Naive thymus-derived CD4-positive, alpha-beta T cell (primary cell): ENCODE measurements at regions not wholly inside any gene's neighbourhood (a gene's known extent, or its start where the extent isn't known, plus 50 kb on each side); places are given as distances from the start of the nearest gene placed in this dataset.

Experiments used
- ATAC-seq: fragments of 150-1000 bp; cut with Tn5 transposase; 2 replicates; pipeline ENCODE4 v1.10.0; 2021; ENCODE audit warnings: mild to moderate bottlenecking, moderate library complexity
- CTCF ChIA-PET: fragments of 350-600 bp; sonication (Branson Sonifier 250); formaldehyde crosslinking; loops from one replicate; lab custom pipeline; 2021; ENCODE audit warnings: antibody characterized with exemption; lab: Charles Lee
- POLR2A ChIA-PET: fragments of 350-600 bp; sonication (Branson Sonifier 250); formaldehyde crosslinking; loops from one replicate; lab custom pipeline; 2021; ENCODE audit warnings: antibody characterized with exemption, inconsistent platforms; lab: Charles Lee
- DNase-seq, 9 donors: peaks; one replicate each; pipeline versions ENCODE4 v3.0.0 to v3.0.0-alpha.2; 2020 to 2022; ENCODE audit warnings: mixed read lengths in 1 of 9
- H3K27ac ChIP-seq: one replicate; pipeline ENCODE4 v1.7.0; 2013; ENCODE audit warnings: mild to moderate bottlenecking, low read depth, low read length, moderate library complexity
- H3K27me3 ChIP-seq, 2 donors: one replicate each; pipeline ENCODE4 v1.7.0; 2013; ENCODE audit warnings: low read length in 2 of 2, mild to moderate bottlenecking in 2 of 2, moderate library complexity in 2 of 2; ENCODE audit not compliant: control insufficient read depth in 2 of 2, insufficient read depth in 2 of 2
- H3K36me3 ChIP-seq, 3 experiments: 1 replicate in 2 of 3; 2 replicates in 1 of 3; pipeline ENCODE4 v1.7.0; 2013; ENCODE audit warnings: low read length in 3 of 3, mild to moderate bottlenecking in 3 of 3, moderate library complexity in 1 of 3; ENCODE audit not compliant: insufficient read depth in 3 of 3, control insufficient read depth in 2 of 3
- H3K4me1 ChIP-seq, 2 donors: one replicate each; pipeline ENCODE4 v1.7.0; 2013; ENCODE audit warnings: low read length in 2 of 2, mild to moderate bottlenecking in 2 of 2, moderate library complexity in 1 of 2; ENCODE audit not compliant: control insufficient read depth in 2 of 2, insufficient read depth in 2 of 2
- H3K4me3 ChIP-seq: 2 replicates; pipeline ENCODE4 v1.7.0; 2013; ENCODE audit warnings: mild to moderate bottlenecking, low read length
- H3K9me3 ChIP-seq, 3 experiments: 1 replicate in 2 of 3; 2 replicates in 1 of 3; pipeline ENCODE4 v1.7.0; 2013; ENCODE audit warnings: low read length in 3 of 3; ENCODE audit not compliant: control insufficient read depth in 2 of 3
- H3K27ac Mint-ChIP-seq, 9 donors: one replicate each; pipeline ENCODE4 v1.8.0; 2020 to 2022; ENCODE audit warnings: mixed read lengths in 9 of 9, mild to moderate bottlenecking in 8 of 9, moderate library complexity in 5 of 9, inconsistent platforms in 2 of 9
- H3K27me3 Mint-ChIP-seq, 5 donors: one replicate each; pipeline ENCODE4 v1.8.0; 2021 to 2022; ENCODE audit warnings: mixed read lengths in 5 of 5, mild to moderate bottlenecking in 1 of 5
- H3K36me3 Mint-ChIP-seq, 5 donors: one replicate each; pipeline ENCODE4 v1.8.0; 2020 to 2022; ENCODE audit warnings: mixed read lengths in 5 of 5, mild to moderate bottlenecking in 3 of 5, inconsistent platforms in 1 of 5
- H3K4me1 Mint-ChIP-seq, 7 donors: one replicate each; pipeline ENCODE4 v1.8.0; 2020 to 2022; ENCODE audit warnings: mixed read lengths in 7 of 7, mild to moderate bottlenecking in 3 of 7, inconsistent platforms in 1 of 7
- H3K4me3 Mint-ChIP-seq, 10 donors: one replicate each; pipeline ENCODE4 v1.8.0; 2020 to 2022; ENCODE audit warnings: mild to moderate bottlenecking in 10 of 10, mixed read lengths in 10 of 10, moderate library complexity in 6 of 10, inconsistent platforms in 2 of 10
- H3K9me3 Mint-ChIP-seq, 11 donors: one replicate each; pipeline ENCODE4 v1.8.0; 2020 to 2022; ENCODE audit warnings: mixed read lengths in 11 of 11, mild to moderate bottlenecking in 4 of 11, inconsistent platforms in 1 of 11, moderate library complexity in 1 of 11
- intact Hi-C, 2 donors: fragments of 100-400 bp; cut with micrococcal nuclease; formaldehyde crosslinking; loops; one replicate each; pipeline ENCODE4 v1.15.1; 2023

GRCh38 chr4:179747218-179747910, 2305.1 kb upstream of the AGA start:
- Histone ChIP-seq H3K27me3 (no peaks in the 10 kb centered on the region), H3K36me3 (no peaks in the 10 kb centered on the region), H3K27ac (no peak overlapping the region), H3K4me3 (no peak overlapping the region), H3K4me1 (no peaks in the 10 kb centered on the region), H3K9me3 (no peaks in the 10 kb centered on the region)
- Mint-ChIP-seq H3K4me3 (no peak overlapping the region), H3K9me3 (peaks cover 0 to 16% (median 0%) of the 10 kb centered on the region in 11 donors), H3K27me3 (no peaks in the 10 kb centered on the region), H3K27ac (no peak overlapping the region), H3K36me3 (no peaks in the 10 kb centered on the region), H3K4me1 (no peaks in the 10 kb centered on the region)
- no peak for ATAC-seq
- intact Hi-C loops = no loop called here
- CTCF ChIA-PET = no interaction called here
- POLR2A ChIA-PET = no interaction called here
- no peak for DNase-seq

GRCh38 chr4:179748837-179749236, 2306.6 kb upstream of the AGA start:
- Mint-ChIP-seq H3K27ac (no peak overlapping the region), H3K9me3 (peaks cover 0 to 16% (median 1%) of the 10 kb centered on the region in 11 donors), H3K36me3 (no peaks in the 10 kb centered on the region), H3K4me1 (no peaks in the 10 kb centered on the region), H3K4me3 (no peak overlapping the region), H3K27me3 (no peaks in the 10 kb centered on the region)
- H3K9me3 ChIP-seq = no peaks in the 10 kb centered on the region
- no peaks in the 10 kb centered on the region for H3K27me3 ChIP-seq
- no peaks in the 10 kb centered on the region for H3K4me1 ChIP-seq
- no peaks in the 10 kb centered on the region for H3K36me3 ChIP-seq
- ChIA-PET POLR2A (no interaction called here), CTCF (no interaction called here)
- no peak overlapping the region for H3K27ac ChIP-seq
- DNase-seq (no peak), ATAC-seq (no peak)
- no peak overlapping the region for H3K4me3 ChIP-seq
- intact Hi-C loops = no loop called here

GRCh38 chr4:179750374-179750773, 2308.1 kb upstream of the AGA start:
- H3K27me3 Mint-ChIP-seq = no peaks in the 10 kb centered on the region
- Histone ChIP-seq H3K4me1 (no peaks in the 10 kb centered on the region), H3K36me3 (no peaks in the 10 kb centered on the region), H3K4me3 (no peak overlapping the region), H3K27ac (no peak overlapping the region), H3K9me3 (no peaks in the 10 kb centered on the region), H3K27me3 (no peaks in the 10 kb centered on the region)
- H3K4me1 Mint-ChIP-seq = no peaks in the 10 kb centered on the region
- H3K9me3 Mint-ChIP-seq = peaks cover 0 to 12% (median 0%) of the 10 kb centered on the region in 11 donors
- intact Hi-C loops = no loop called here
- H3K27ac Mint-ChIP-seq = no peak overlapping the region
- CTCF ChIA-PET = no interaction called here
- no peaks in the 10 kb centered on the region for H3K36me3 Mint-ChIP-seq
- DNase-seq = no peak
- no peak for ATAC-seq
- POLR2A ChIA-PET = no interaction called here
- H3K4me3 Mint-ChIP-seq = no peak overlapping the region

GRCh38 chr4:179751669-179752068, 2309.4 kb upstream of the AGA start:
- H3K4me3 Mint-ChIP-seq = no peak overlapping the region

DNA sequence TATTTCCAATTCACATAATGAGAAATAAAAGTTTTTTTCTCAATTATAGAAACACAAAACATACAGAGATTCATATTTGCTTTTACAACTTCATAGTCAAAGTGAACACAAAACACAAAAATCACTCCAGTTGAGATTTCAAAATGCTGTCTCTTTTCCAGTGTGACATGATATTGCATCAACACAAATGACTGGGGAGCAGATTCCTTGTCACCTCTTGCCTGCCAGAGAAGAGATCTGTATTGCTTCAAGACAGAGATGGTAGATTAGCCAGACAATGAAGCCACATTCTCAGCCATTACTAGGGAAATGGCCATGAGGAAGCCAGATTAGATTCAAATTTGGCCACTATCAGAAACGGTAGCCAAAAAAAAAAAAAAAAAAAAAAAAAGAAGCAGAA, 2313.1 kb upstream of the AGA start:
- Mint-ChIP-seq H3K27ac (no peak overlapping the region), H3K4me1 (no peaks in the 10 kb centered on the region), H3K36me3 (no peaks in the 10 kb centered on the region), H3K4me3 (no peak overlapping the region), H3K9me3 (peaks cover 0 to 4% (median 0%) of the 10 kb centered on the region in 11 donors), H3K27me3 (no peaks in the 10 kb centered on the region)
- Histone ChIP-seq H3K36me3 (no peaks in the 10 kb centered on the region), H3K9me3 (no peaks in the 10 kb centered on the region), H3K4me3 (no peak overlapping the region), H3K27ac (no peak overlapping the region), H3K27me3 (no peaks in the 10 kb centered on the region), H3K4me1 (no peaks in the 10 kb centered on the region)
- CTCF ChIA-PET = no interaction called here
- POLR2A ChIA-PET = no interaction called here
- no peak for ATAC-seq
- intact Hi-C loops = no loop called here
- DNase-seq = no peak

More at GRCh38 chr4:179751669-179752068, 2309.4 kb upstream of the AGA start:
- Mint-ChIP-seq H3K27ac (no peak overlapping the region), H3K9me3 (peaks cover 0 to 12% (median 0%) of the 10 kb centered on the region in 11 donors), H3K36me3 (no peaks in the 10 kb centered on the region), H3K27me3 (no peaks in the 10 kb centered on the region), H3K4me1 (no peaks in the 10 kb centered on the region)
- Histone ChIP-seq H3K4me1 (no peaks in the 10 kb centered on the region), H3K36me3 (no peaks in the 10 kb centered on the region), H3K9me3 (no peaks in the 10 kb centered on the region), H3K4me3 (no peak overlapping the region), H3K27ac (no peak overlapping the region), H3K27me3 (no peaks in the 10 kb centered on the region)
- intact Hi-C loops = no loop called here
- POLR2A ChIA-PET = no interaction called here
- CTCF ChIA-PET = no interaction called here
- ATAC-seq = no peak
- no peak for DNase-seq

DNA sequence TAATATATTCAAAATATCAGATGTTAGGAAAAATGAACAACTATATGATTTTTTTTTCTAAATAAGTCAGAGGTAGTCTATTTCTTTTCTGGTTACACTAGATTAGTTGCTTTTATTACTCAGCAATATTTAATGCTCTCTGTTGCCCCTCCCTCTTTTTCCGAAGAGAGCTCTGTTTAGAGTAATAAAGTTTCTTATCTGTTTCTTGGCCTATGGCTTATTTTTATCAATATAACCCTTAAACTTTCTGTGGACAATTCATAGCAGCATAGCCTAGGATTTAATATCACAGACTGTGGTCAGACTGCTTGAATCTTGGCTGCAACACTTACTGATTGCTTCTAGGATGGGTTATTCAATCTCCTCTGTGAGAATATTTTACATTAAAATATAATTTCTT, 2315.4 kb upstream of the AGA start:
- no peak for DNase-seq
- no peak overlapping the region for H3K27ac Mint-ChIP-seq

GRCh38 chr4:179762840-179763239, 2320.6 kb upstream of the AGA start:
- intact Hi-C loops = no loop called here
- Mint-ChIP-seq H3K27me3 (no peaks in the 10 kb centered on the region), H3K4me1 (no peaks in the 10 kb centered on the region), H3K9me3 (peaks cover 0 to 18% (median 5%) of the 10 kb centered on the region in 11 donors), H3K4me3 (no peak overlapping the region), H3K36me3 (no peaks in the 10 kb centered on the region), H3K27ac (no peak overlapping the region)
- no peak for ATAC-seq
- ChIA-PET CTCF (no interaction called here), POLR2A (no interaction called here)
- Histone ChIP-seq H3K27me3 (no peaks in the 10 kb centered on the region), H3K4me1 (no peaks in the 10 kb centered on the region), H3K9me3 (no peaks in the 10 kb centered on the region), H3K36me3 (no peaks in the 10 kb centered on the region), H3K27ac (no peak overlapping the region), H3K4me3 (no peak overlapping the region)
- no peak for DNase-seq

More for the DNA sequence above, 2315.4 kb upstream of the AGA start:
- Mint-ChIP-seq H3K27me3 (no peaks in the 10 kb centered on the region), H3K4me3 (no peak overlapping the region), H3K9me3 (peaks cover 0 to 8% (median 0%) of the 10 kb centered on the region in 11 donors), H3K36me3 (no peaks in the 10 kb centered on the region), H3K4me1 (no peaks in the 10 kb centered on the region)
- Histone ChIP-seq H3K4me3 (no peak overlapping the region), H3K36me3 (no peaks in the 10 kb centered on the region), H3K27me3 (no peaks in the 10 kb centered on the region), H3K9me3 (no peaks in the 10 kb centered on the region), H3K4me1 (no peaks in the 10 kb centered on the region), H3K27ac (no peak overlapping the region)
- POLR2A ChIA-PET = no interaction called here
- no peak for ATAC-seq
- CTCF ChIA-PET = no interaction called here
- intact Hi-C loops = no loop called here
